ENCODE measurements at regions not wholly inside any gene's neighbourhood (a gene's known extent, or its start where the extent isn't known, plus 50 kb on each side); places are given as distances from the start of the nearest gene placed in this dataset.

- Histone ChIP-seq H3K9ac (ENCODE audit: low read length) (no peak overlapping the region), H4K20me1 (ENCODE audit: low read length) (no peaks in the 10 kb centered on the region), H3K4me3 (ENCODE audit: low read length) (no peak overlapping the region), H3K36me3 (ENCODE audit: low read depth, low read length) (no peaks in the 10 kb centered on the region), H3K9me3 (ENCODE audit: low read length) (no peaks in the 10 kb centered on the region), H3K79me2 (ENCODE audit: low read length) (no peaks in the 10 kb centered on the region), H3F3A (ENCODE audit: low read length, unreplicated experiment) (no peaks in the 10 kb centered on the region), H3K27me3 (ENCODE audit: low read length) (peaks cover 14% of the 10 kb centered on the region; the same call in 1 of the 2 replicates), H3K27ac (ENCODE audit: low read length) (no peak overlapping the region), H3K4me1 (ENCODE audit: insufficient read depth, low read length) (no peaks in the 10 kb centered on the region), H3K9me2 (replicated peaks; ENCODE audit: low read length) (no peaks in the 10 kb centered on the region), H3K4me2 (ENCODE audit: low read length) (no peak overlapping the region), H2AFZ (ENCODE audit: low read length) (no peak overlapping the region)
- ChIA-PET CTCF (no interaction called here), POLR2A (ENCODE audit: unreplicated experiment) (no interaction called here)
- TF ChIP-seq EZH2phosphoT487 (IDR thresholded peaks at IDR 0.05; ENCODE audit: borderline replicate concordance, low read length) (no peak), CTCF (conservative IDR thresholded peaks at IDR 0.05; ENCODE audit: low read depth, low read length) (peak; percentile 81)
- intact Hi-C loops (cut with micrococcal nuclease), result loop anchor here (1.0 kb wide), 1 partner anchor 374 kb away; no protein-coding TSS in a partner anchor
- ATAC-seq (peak; percentile 55; the same call in 1 of the 2 replicates), DNase-seq (peak; percentile 59)
- no TSS peak for BruUV-seq (replicated peaks)
Measured at GRCh38 chr16:55944377-55944802, 69.2 kb upstream of the CES5A start.

GRCh38 chr16:55943267-55943666 is 68.1 kb upstream of the CES5A start:
- ChIA-PET POLR2A (ENCODE audit: unreplicated experiment) (no interaction called here), CTCF (interaction anchor here (0.6 kb wide), 1 partner anchor 383 kb away, joined by 3 read pairs; no protein-coding TSS in a partner anchor)
- no peaks in the 10 kb centered on the region for H4K20me1 ChIP-seq (ENCODE audit: low read length)
- intact Hi-C loops (cut with micrococcal nuclease), result no loop called here
- H3K9ac ChIP-seq (ENCODE audit: low read length), result no peak overlapping the region
- no peaks in the 10 kb centered on the region for H3K9me2 ChIP-seq (replicated peaks; ENCODE audit: low read length)
- H3F3A ChIP-seq (ENCODE audit: low read length, unreplicated experiment), result no peaks in the 10 kb centered on the region
- no peak overlapping the region for H3K27ac ChIP-seq (ENCODE audit: low read length)
- H2AFZ ChIP-seq (ENCODE audit: low read length), result no peak overlapping the region
- ATAC-seq, result no peak
- H3K9me3 ChIP-seq (ENCODE audit: low read length), result no peaks in the 10 kb centered on the region
- H3K4me3 ChIP-seq (ENCODE audit: low read length), result no peak overlapping the region
- no peak overlapping the region for H3K4me2 ChIP-seq (ENCODE audit: low read length)
- no TSS peak for BruUV-seq (replicated peaks)
- TF ChIP-seq EZH2phosphoT487 (IDR thresholded peaks at IDR 0.05; ENCODE audit: borderline replicate concordance, low read length) (no peak), EZH2 (IDR thresholded peaks at IDR 0.05; ENCODE audit: low read length, unreplicated experiment) (no peak), CTCF (conservative IDR thresholded peaks at IDR 0.05; ENCODE audit: low read depth, low read length) (no peak)
- DNase-seq, result no peak
- H3K4me1 ChIP-seq (ENCODE audit: insufficient read depth, low read length), result no peaks in the 10 kb centered on the region
- H3K27me3 ChIP-seq (ENCODE audit: low read length), result peaks cover 14% of the 10 kb centered on the region; the same call in 1 of the 2 replicates
- H3K79me2 ChIP-seq (ENCODE audit: low read length), result no peaks in the 10 kb centered on the region
- no peaks in the 10 kb centered on the region for H3K36me3 ChIP-seq (ENCODE audit: low read depth, low read length)

- BruUV-seq (replicated peaks), result no TSS peak
- POLR2A ChIA-PET (ENCODE audit: unreplicated experiment), result no interaction called here
- no peaks in the 10 kb centered on the region for H3K9me2 ChIP-seq (replicated peaks; ENCODE audit: low read length)
Measured at GRCh38 chr16:55942821-55943220, 67.6 kb upstream of the CES5A start.

More at GRCh38 chr16:55942821-55943220, 67.6 kb upstream of the CES5A start:
- H4K20me1 ChIP-seq (ENCODE audit: low read length), result no peaks in the 10 kb centered on the region
- DNase-seq, result no peak
- no peak overlapping the region for H3K4me2 ChIP-seq (ENCODE audit: low read length)
- H3K36me3 ChIP-seq (ENCODE audit: low read depth, low read length), result no peaks in the 10 kb centered on the region
- no peak overlapping the region for H3K4me3 ChIP-seq (ENCODE audit: low read length)
- CTCF ChIA-PET, result interaction anchor here (0.6 kb wide), 1 partner anchor 384 kb away, joined by 3 read pairs; no protein-coding TSS in a partner anchor
- no peaks in the 10 kb centered on the region for H3F3A ChIP-seq (ENCODE audit: low read length, unreplicated experiment)
- H3K79me2 ChIP-seq (ENCODE audit: low read length), result no peaks in the 10 kb centered on the region
- no peak for ATAC-seq
- H3K9ac ChIP-seq (ENCODE audit: low read length), result no peak overlapping the region
- H3K27ac ChIP-seq (ENCODE audit: low read length), result no peak overlapping the region
- no peak overlapping the region for H2AFZ ChIP-seq (ENCODE audit: low read length)
- H3K4me1 ChIP-seq (ENCODE audit: insufficient read depth, low read length), result no peaks in the 10 kb centered on the region
- H3K27me3 ChIP-seq (ENCODE audit: low read length), result peaks cover 14% of the 10 kb centered on the region; the same call in 1 of the 2 replicates
- intact Hi-C loops (cut with micrococcal nuclease), result no loop called here
- no peaks in the 10 kb centered on the region for H3K9me3 ChIP-seq (ENCODE audit: low read length)
- TF ChIP-seq EZH2 (IDR thresholded peaks at IDR 0.05; ENCODE audit: low read length, unreplicated experiment), result no peak
- no peak for TF ChIP-seq CTCF (conservative IDR thresholded peaks at IDR 0.05; ENCODE audit: low read depth, low read length)
- TF ChIP-seq EZH2phosphoT487 (IDR thresholded peaks at IDR 0.05; ENCODE audit: borderline replicate concordance, low read length), result no peak

All from PC-3 (cell line).